Neuronal stem cell (in vitro differentiated cells): ENCODE measurements at regions not wholly inside any gene's neighbourhood (a gene's known extent, or its start where the extent isn't known, plus 50 kb on each side); places are given as distances from the start of the nearest gene placed in this dataset.

Experiments
- DNase-seq: peaks from one replicate; pipeline ENCODE4 v3.0.0-alpha.2; 2013; ENCODE audit warnings: low spot score
- H2AFZ ChIP-seq: one replicate; pipeline ENCODE4 v1.6.1; 2013; ENCODE audit warnings: mild to moderate bottlenecking, low read length, inconsistent platforms
- H2AK5ac ChIP-seq: 2 replicates; pipeline ENCODE4 v1.6.1; 2013; ENCODE audit warnings: low read depth, mild to moderate bottlenecking, inconsistent platforms, low read length, moderate library complexity, mixed read lengths
- H2BK120ac ChIP-seq: 2 replicates; pipeline ENCODE4 v1.6.1; 2013; ENCODE audit warnings: low read depth, mild to moderate bottlenecking, inconsistent platforms, low read length, moderate library complexity, mixed read lengths
- H2BK12ac ChIP-seq: one replicate; pipeline ENCODE4 v1.6.1; 2013; ENCODE audit warnings: low read length, inconsistent platforms
- H2BK15ac ChIP-seq: 2 replicates; pipeline ENCODE4 v1.6.1; 2013; ENCODE audit warnings: mild to moderate bottlenecking, low read length, inconsistent platforms, mixed read lengths
- H2BK5ac ChIP-seq: one replicate; pipeline ENCODE4 v1.6.1; 2013; ENCODE audit warnings: inconsistent platforms, mild to moderate bottlenecking, low read length, moderate library complexity
- H3K14ac ChIP-seq: one replicate; pipeline ENCODE4 v1.6.1; 2013; ENCODE audit warnings: low read length, inconsistent platforms
- H3K18ac ChIP-seq: 2 replicates; pipeline ENCODE4 v1.6.1; 2013; ENCODE audit warnings: low read length, inconsistent platforms
- H3K23ac ChIP-seq: 2 replicates; pipeline ENCODE4 v1.6.1; 2013; ENCODE audit warnings: low read depth, mild to moderate bottlenecking, mixed read lengths, low read length, inconsistent platforms; ENCODE audit not compliant: poor library complexity
- H3K27ac ChIP-seq: replicated peaks from 3 replicates; pipeline ENCODE4 v1.5.1; 2013; ENCODE audit warnings: low read length, inconsistent platforms
- H3K27me3 ChIP-seq, 3 experiments: 2 replicates each; pipeline ENCODE4 v1.6.1; 2013; ENCODE audit warnings: low read length in 3 of 3, mild to moderate bottlenecking in 2 of 3, inconsistent platforms in 1 of 3, low read depth in 1 of 3, mixed read lengths in 1 of 3, moderate library complexity in 1 of 3; ENCODE audit not compliant: control insufficient read depth in 3 of 3, insufficient read depth in 3 of 3
- H3K36me3 ChIP-seq, 2 donors: replicated peaks in 1 of 2; 2 replicates each; pipeline ENCODE4 v1.6.1; 2013; ENCODE audit warnings: low read length in 2 of 2; ENCODE audit not compliant: control insufficient read depth in 2 of 2, insufficient read depth in 2 of 2
- H3K4ac ChIP-seq: 2 replicates; pipeline ENCODE4 v1.6.1; 2013; ENCODE audit warnings: inconsistent platforms, mild to moderate bottlenecking, low read length, moderate library complexity
- H3K4me1 ChIP-seq, 2 donors: 1 replicate in 1 of 2; 2 replicates in 1 of 2; pipeline ENCODE4 v1.6.1; 2013; ENCODE audit warnings: low read length in 2 of 2, low read depth in 1 of 2; ENCODE audit not compliant: control insufficient read depth in 2 of 2, insufficient read depth in 1 of 2
- H3K4me2 ChIP-seq: one replicate; pipeline ENCODE4 v1.6.1; 2013; ENCODE audit warnings: mild to moderate bottlenecking, low read length, inconsistent platforms; ENCODE audit not compliant: insufficient read depth, poor library complexity, severe bottlenecking
- H3K4me3 ChIP-seq, 2 donors: 2 replicates each; pipeline ENCODE4 v1.5.1; 2013; ENCODE audit warnings: low read length in 2 of 2, mild to moderate bottlenecking in 2 of 2, inconsistent platforms in 1 of 2, moderate library complexity in 1 of 2
- H3K79me1 ChIP-seq: one replicate; pipeline ENCODE4 v1.6.1; 2013; ENCODE audit warnings: low read depth, mild to moderate bottlenecking, inconsistent platforms, low read length, moderate library complexity
- H3K9ac ChIP-seq: one replicate; pipeline ENCODE4 v1.6.1; 2013; ENCODE audit warnings: mild to moderate bottlenecking, low read depth, low read length, inconsistent platforms; ENCODE audit not compliant: poor library complexity
- H3K9me3 ChIP-seq, 2 donors: replicated peaks in 1 of 2; 2 replicates each; pipeline versions ENCODE3 to v1.6.1; 2013; ENCODE audit warnings: low read length in 2 of 2, mild to moderate bottlenecking in 2 of 2, inconsistent platforms in 1 of 2, low read depth in 1 of 2, mixed read lengths in 1 of 2, moderate library complexity in 1 of 2; ENCODE audit not compliant: control insufficient read depth in 2 of 2, insufficient read depth in 1 of 2
- H4K8ac ChIP-seq: one replicate; pipeline ENCODE4 v1.6.1; 2013; ENCODE audit warnings: low read depth, mild to moderate bottlenecking, inconsistent platforms, low read length, moderate library complexity
- H4K91ac ChIP-seq: one replicate; pipeline ENCODE4 v1.6.1; 2013; ENCODE audit warnings: low read length, low read depth, mild to moderate bottlenecking, inconsistent platforms; ENCODE audit not compliant: poor library complexity
- WGBS, 2 donors: extraction: QIAGEN DNeasy Blood & Tissue Kit; methylation state at CpG; one replicate each; pipeline ENCODE4 v1.1.7; 2013; ENCODE audit warnings: missing lambda C conversion rate in 2 of 2, mixed read lengths in 1 of 2; ENCODE audit not compliant: insufficient read length in 2 of 2, insufficient replicate concordance in 1 of 2; ENCODE audit errors: extremely low coverage in 2 of 2; 5-methylcytosine and 5-hydroxymethylcytosine counted together

GRCh38 chr13:70330697-70331361 is 222.6 kb upstream of the KLHL1 start:
- H3K4me1 ChIP-seq, result no peaks in the 10 kb centered on the region
- no peak overlapping the region for H3K18ac ChIP-seq
- H2BK5ac ChIP-seq, result no peak overlapping the region
- H3K27ac ChIP-seq, result no peak overlapping the region
- H3K4ac ChIP-seq, result no peak overlapping the region
- no peak overlapping the region for H3K14ac ChIP-seq
- H3K27me3 ChIP-seq, result no peaks in the 10 kb centered on the region
- H3K79me1 ChIP-seq, result no peaks in the 10 kb centered on the region
- no peaks in the 10 kb centered on the region for H3K36me3 ChIP-seq
- H3K9me3 ChIP-seq, result no peaks in the 10 kb centered on the region
- no peak overlapping the region for H3K4me3 ChIP-seq
- no CpG with 5 or more reads among the region's 2 CpGs for whole genome bisulfite sequencing, 2 donors
- H3K4me2 ChIP-seq, result no peak overlapping the region
- no peak overlapping the region for H2BK120ac ChIP-seq
- H3K23ac ChIP-seq, result no peak overlapping the region
- H2BK12ac ChIP-seq, result no peak overlapping the region
- no peak overlapping the region for H2BK15ac ChIP-seq
- no peak overlapping the region for H2AK5ac ChIP-seq
- H4K91ac ChIP-seq, result no peak overlapping the region
- no peak overlapping the region for H3K9ac ChIP-seq
- DNase-seq, result no peak
- H2AFZ ChIP-seq, result no peak overlapping the region
- H4K8ac ChIP-seq, result no peak overlapping the region

- H2AK5ac ChIP-seq, result no peak overlapping the region
- H3K23ac ChIP-seq, result no peak overlapping the region
- no peak overlapping the region for H3K4me2 ChIP-seq
- H3K27me3 ChIP-seq, result no peaks in the 10 kb centered on the region
- no peaks in the 10 kb centered on the region for H3K36me3 ChIP-seq
- H3K14ac ChIP-seq, result no peak overlapping the region
- no peak overlapping the region for H3K27ac ChIP-seq
- H3K9me3 ChIP-seq, result no peaks in the 10 kb centered on the region
- no peak overlapping the region for H3K9ac ChIP-seq
- H4K8ac ChIP-seq, result no peak overlapping the region
- H3K79me1 ChIP-seq, result no peaks in the 10 kb centered on the region
- H3K4me1 ChIP-seq, result no peaks in the 10 kb centered on the region
- H2BK12ac ChIP-seq, result no peak overlapping the region
- no peak overlapping the region for H2BK120ac ChIP-seq
- no peak overlapping the region for H3K4ac ChIP-seq
- H3K4me3 ChIP-seq, result no peak overlapping the region
- H2BK5ac ChIP-seq, result no peak overlapping the region
- no peak overlapping the region for H2BK15ac ChIP-seq
- H3K18ac ChIP-seq, result no peak overlapping the region
- no peak overlapping the region for H2AFZ ChIP-seq
- WGBS, 2 donors, result 100% methylated on average over 1 of the region's 2 CpGs; no CpG with 5 or more reads in 1 of the 2 donors
- no peak for DNase-seq
- H4K91ac ChIP-seq, result no peak overlapping the region
Observed at GRCh38 chr13:70324519-70324918, 216.3 kb upstream of the KLHL1 start.

GRCh38 chr13:70311191-70311590 is 202.9 kb upstream of the KLHL1 start:
- H3K4me2 ChIP-seq, result no peak overlapping the region
- no peaks in the 10 kb centered on the region for H3K27me3 ChIP-seq
- H2BK12ac ChIP-seq, result no peak overlapping the region
- H3K18ac ChIP-seq, result no peak overlapping the region
- H4K91ac ChIP-seq, result no peak overlapping the region
- H3K4me3 ChIP-seq, result no peak overlapping the region
- H3K9ac ChIP-seq, result no peak overlapping the region
- H3K9me3 ChIP-seq, result no peaks in the 10 kb centered on the region
- H4K8ac ChIP-seq, result no peak overlapping the region
- no peak overlapping the region for H2BK15ac ChIP-seq
- H3K36me3 ChIP-seq, result no peaks in the 10 kb centered on the region
- H2BK120ac ChIP-seq, result no peak overlapping the region
- H3K79me1 ChIP-seq, result no peaks in the 10 kb centered on the region
- H3K14ac ChIP-seq, result no peak overlapping the region
- peak overlapping the region; percentile 43 for H2AFZ ChIP-seq
- no peaks in the 10 kb centered on the region for H3K4me1 ChIP-seq
- H2BK5ac ChIP-seq, result no peak overlapping the region
- no peak overlapping the region for H3K4ac ChIP-seq
- no peak overlapping the region for H2AK5ac ChIP-seq
- no CpG with 5 or more reads among the region's 2 CpGs for WGBS, 2 donors
- no peak overlapping the region for H3K23ac ChIP-seq
- no peak overlapping the region for H3K27ac ChIP-seq
- no peak for DNase-seq

GRCh38 chr13:70310396-70311119 is 202.3 kb upstream of the KLHL1 start:
- no peak overlapping the region for H3K23ac ChIP-seq
- no peak overlapping the region for H3K4ac ChIP-seq
- H3K9ac ChIP-seq, result no peak overlapping the region
- no peaks in the 10 kb centered on the region for H3K27me3 ChIP-seq
- H2AK5ac ChIP-seq, result no peak overlapping the region
- peak overlapping the region; percentile 10 for H2AFZ ChIP-seq
- H3K14ac ChIP-seq, result no peak overlapping the region
- H4K91ac ChIP-seq, result no peak overlapping the region
- no peak overlapping the region for H3K18ac ChIP-seq
- no peak overlapping the region for H3K4me3 ChIP-seq
- H2BK15ac ChIP-seq, result no peak overlapping the region
- H3K4me2 ChIP-seq, result no peak overlapping the region
- no peaks in the 10 kb centered on the region for H3K79me1 ChIP-seq
- no peaks in the 10 kb centered on the region for H3K4me1 ChIP-seq
- H2BK12ac ChIP-seq, result no peak overlapping the region
- H3K36me3 ChIP-seq, result no peaks in the 10 kb centered on the region
- H2BK120ac ChIP-seq, result no peak overlapping the region
- no CpG with 5 or more reads among the region's 4 CpGs for WGBS, 2 donors
- peaks cover 0 to 3% of the 10 kb centered on the region in 2 donors for H3K9me3 ChIP-seq
- H2BK5ac ChIP-seq, result no peak overlapping the region
- DNase-seq, result peak; percentile 18
- no peak overlapping the region for H4K8ac ChIP-seq
- H3K27ac ChIP-seq, result no peak overlapping the region
